Esophagus squamous epithelium (tissue), 4 donors: ENCODE measurements at regions not wholly inside any gene's neighbourhood (a gene's known extent, or its start where the extent isn't known, plus 50 kb on each side); places are given as distances from the start of the nearest gene placed in this dataset.

Experiments
- CTCF ChIP-seq, 6 experiments: fragments of 450-650 bp in 4 of 6; fragments of 200-600 bp in 2 of 6; sonication (generic) in 2 of 6; IDR thresholded peaks; one replicate each; pipeline ENCODE4 v1.5.1; 2016 to 2019; ENCODE audit warnings: antibody characterized with exemption in 6 of 6, mild to moderate bottlenecking in 4 of 6, moderate library complexity in 4 of 6
- POLR2A ChIP-seq, 4 donors: fragments of 450-650 bp; IDR thresholded peaks; one replicate each; pipeline ENCODE4 v1.6.1; 2017; ENCODE audit warnings: antibody characterized with exemption in 4 of 4, mild to moderate bottlenecking in 4 of 4, moderate library complexity in 3 of 4

GRCh38 chr5:2529371-2530092, 221.9 kb downstream of the IRX2 start:
- no peak for TF ChIP-seq POLR2A (IDR thresholded peaks at IDR 0.05)
- TF ChIP-seq CTCF (IDR thresholded peaks at IDR 0.05) = no peak
